ENCODE measurements at regions not wholly inside any gene's neighbourhood (a gene's known extent, or its start where the extent isn't known, plus 50 kb on each side); places are given as distances from the start of the nearest gene placed in this dataset.

GRCh38 chr6:21521276-21521675 is 72.3 kb upstream of the SOX4 start:
- H3K27ac Mint-ChIP-seq: no peak overlapping the region
- ATAC-seq: no peak
- no peak overlapping the region for H3K4me3 Mint-ChIP-seq
- no peak for DNase-seq
- H3K27me3 Mint-ChIP-seq: peaks cover 8% of the 10 kb centered on the region
- H3K9me3 Mint-ChIP-seq: no peaks in the 10 kb centered on the region
- H3K4me1 Mint-ChIP-seq: no peaks in the 10 kb centered on the region

DNA sequence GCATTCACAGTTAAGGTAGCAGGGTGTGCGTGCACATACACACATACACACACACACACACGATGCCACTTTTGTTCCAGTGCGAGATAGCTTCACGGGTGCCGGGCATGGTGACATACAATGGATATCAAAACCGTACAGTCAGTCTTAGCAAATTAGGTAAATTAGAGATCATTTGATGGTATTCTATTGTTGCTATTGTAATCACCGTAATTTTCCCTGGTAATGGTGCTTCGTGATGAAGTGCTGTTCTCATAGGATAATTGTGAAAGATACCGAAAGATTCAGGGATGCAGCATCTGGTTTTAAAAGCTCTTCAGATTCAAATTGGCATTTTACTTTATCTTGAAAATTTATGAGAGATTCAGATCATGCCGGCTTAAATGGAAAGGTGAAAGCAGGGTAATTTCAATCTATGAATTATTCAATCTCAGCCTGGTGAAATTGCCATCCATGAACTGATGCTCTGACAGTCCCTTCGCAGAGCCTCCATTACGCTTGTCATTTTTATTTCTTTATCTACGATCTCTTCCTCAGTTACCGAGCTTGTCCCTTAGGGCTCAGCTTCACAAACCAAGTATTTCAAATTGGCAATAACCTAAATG is 71.3 kb upstream of the SOX4 start:
- Mint-ChIP-seq H3K9me3 (no peaks in the 10 kb centered on the region), H3K4me3 (no peak overlapping the region), H3K27me3 (peaks cover 8% of the 10 kb centered on the region), H3K4me1 (no peaks in the 10 kb centered on the region), H3K27ac (no peak overlapping the region)
- ATAC-seq (no peak), DNase-seq (no peak)

GRCh38 chr6:21522797-21523456 is 70.6 kb upstream of the SOX4 start:
- DNase-seq: no peak
- H3K4me3 Mint-ChIP-seq: no peak overlapping the region
- H3K27me3 Mint-ChIP-seq: peaks cover 8% of the 10 kb centered on the region
- H3K27ac Mint-ChIP-seq: no peak overlapping the region
- ATAC-seq: no peak
- no peaks in the 10 kb centered on the region for H3K4me1 Mint-ChIP-seq
- no peaks in the 10 kb centered on the region for H3K9me3 Mint-ChIP-seq

- peaks cover under 1% of the 10 kb centered on the region for H3K27me3 Mint-ChIP-seq
- no peaks in the 10 kb centered on the region for H3K9me3 Mint-ChIP-seq
- no peak for DNase-seq
- H3K4me1 Mint-ChIP-seq: no peaks in the 10 kb centered on the region
- no peak for ATAC-seq
- no peak overlapping the region for H3K4me3 Mint-ChIP-seq
- H3K27ac Mint-ChIP-seq: no peak overlapping the region
These were observed 69.9 kb upstream of the SOX4 start for GRCh38 chr6:21523652-21524051.

- no peak overlapping the region for H3K27ac Mint-ChIP-seq
- no peaks in the 10 kb centered on the region for H3K9me3 Mint-ChIP-seq
- no peaks in the 10 kb centered on the region for H3K4me1 Mint-ChIP-seq
- DNase-seq (no peak), ATAC-seq (no peak)
- H3K27me3 Mint-ChIP-seq: no peaks in the 10 kb centered on the region
- no peak overlapping the region for H3K4me3 Mint-ChIP-seq
These were observed 69.3 kb upstream of the SOX4 start for GRCh38 chr6:21524201-21524600.

DNA sequence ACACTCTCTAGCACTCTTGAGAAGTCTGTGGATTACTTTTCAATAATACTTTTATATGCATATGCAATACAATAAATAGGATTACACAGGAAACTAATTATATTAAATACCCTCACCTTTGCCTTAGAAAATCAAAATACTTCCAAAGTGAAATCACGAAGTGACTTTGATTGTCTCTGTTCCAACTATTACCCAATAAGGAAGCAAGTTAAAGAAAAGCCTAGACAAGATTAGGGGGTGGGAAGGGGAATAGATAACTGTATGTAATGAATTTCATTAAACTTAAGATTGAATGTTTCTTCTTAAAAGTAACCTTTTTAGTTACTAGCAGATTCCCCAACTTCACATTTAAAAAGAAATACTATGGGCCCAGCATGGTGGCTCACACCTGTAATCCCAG is 66.6 kb upstream of the SOX4 start:
- H3K4me3 Mint-ChIP-seq: no peak overlapping the region
- ATAC-seq (no peak), DNase-seq (no peak)
- no peak overlapping the region for H3K27ac Mint-ChIP-seq
- no peaks in the 10 kb centered on the region for H3K4me1 Mint-ChIP-seq
- no peaks in the 10 kb centered on the region for H3K9me3 Mint-ChIP-seq
- no peaks in the 10 kb centered on the region for H3K27me3 Mint-ChIP-seq

DNA sequence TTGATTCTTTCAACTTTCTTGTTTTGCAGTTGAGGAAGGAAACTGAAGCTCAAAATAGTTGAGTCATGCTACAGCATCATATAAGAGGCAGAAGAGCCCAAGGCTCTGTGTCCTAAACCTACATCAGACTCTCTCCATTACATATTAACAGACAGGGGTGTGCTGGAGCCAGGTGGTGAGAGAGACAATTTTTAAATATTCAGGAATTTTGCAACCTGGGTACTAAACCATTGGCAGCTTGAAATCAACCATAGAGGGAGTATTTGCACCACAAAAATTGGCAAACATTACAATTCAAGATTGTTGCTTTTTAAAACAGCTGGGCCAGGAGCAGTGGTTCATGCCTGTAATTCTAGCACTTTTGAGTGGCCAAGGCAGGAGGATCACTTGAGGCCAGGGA is 65.8 kb upstream of the SOX4 start:
- Mint-ChIP-seq H3K4me3 (no peak overlapping the region), H3K9me3 (no peaks in the 10 kb centered on the region), H3K27ac (peak overlapping the region in 1 of 2 donors; percentile 83), H3K4me1 (no peaks in the 10 kb centered on the region), H3K27me3 (no peaks in the 10 kb centered on the region)
- no peak for DNase-seq
- no peak for ATAC-seq

DNA sequence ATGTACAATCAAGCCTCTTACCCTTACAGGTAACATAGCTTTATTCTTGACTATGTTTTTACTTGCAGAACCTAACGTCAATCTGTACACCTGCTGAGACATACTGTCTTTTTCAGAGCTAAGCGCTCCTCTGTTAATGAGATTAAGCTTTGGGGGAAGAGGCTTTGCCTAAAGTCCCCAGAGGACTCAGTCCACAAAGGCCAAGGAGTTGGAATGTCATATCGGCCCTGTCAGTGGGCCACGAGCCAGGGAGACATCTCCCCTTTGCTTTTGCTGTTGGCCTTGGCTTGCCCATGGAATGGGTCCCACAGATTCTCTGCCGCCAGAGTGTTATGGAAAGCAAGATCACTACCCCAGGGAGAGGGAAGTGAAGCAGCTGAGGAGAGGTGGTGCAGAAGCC is 64.1 kb upstream of the SOX4 start:
- Mint-ChIP-seq H3K9me3 (no peaks in the 10 kb centered on the region), H3K27me3 (no peaks in the 10 kb centered on the region), H3K4me3 (no peak overlapping the region), H3K4me1 (no peaks in the 10 kb centered on the region), H3K27ac (no peak overlapping the region)
- no peak for ATAC-seq
- no peak for DNase-seq

GRCh38 chr6:21531393-21531792 is 62.2 kb upstream of the SOX4 start:
- no peak overlapping the region for H3K27ac Mint-ChIP-seq
- no peak for ATAC-seq
- no peaks in the 10 kb centered on the region for H3K4me1 Mint-ChIP-seq
- H3K27me3 Mint-ChIP-seq: no peaks in the 10 kb centered on the region
- no peaks in the 10 kb centered on the region for H3K9me3 Mint-ChIP-seq
- no peak for DNase-seq
- H3K4me3 Mint-ChIP-seq: no peak overlapping the region

DNA sequence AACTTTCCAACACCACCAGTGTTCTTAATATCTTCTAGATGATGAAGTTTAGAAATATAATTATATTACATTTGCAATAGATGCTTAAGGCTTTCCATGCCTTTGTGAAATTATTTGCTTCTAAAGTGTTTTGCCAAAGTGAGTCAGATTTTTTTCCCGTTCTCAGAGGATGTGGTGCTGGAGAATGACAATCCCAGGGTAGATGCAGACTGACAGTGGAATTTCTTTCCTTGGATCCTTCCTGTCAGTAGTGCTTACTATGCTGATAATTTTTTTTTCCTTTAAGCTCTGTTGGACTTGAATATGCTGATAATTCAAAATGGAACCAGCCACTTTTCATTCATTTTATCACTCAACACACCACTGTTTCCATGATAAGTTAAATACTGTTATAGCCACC is 59.9 kb upstream of the SOX4 start:
- ATAC-seq (no peak), DNase-seq (no peak)
- Mint-ChIP-seq H3K27me3 (no peaks in the 10 kb centered on the region), H3K27ac (no peak overlapping the region), H3K4me3 (no peak overlapping the region), H3K9me3 (no peaks in the 10 kb centered on the region), H3K4me1 (no peaks in the 10 kb centered on the region)

DNA sequence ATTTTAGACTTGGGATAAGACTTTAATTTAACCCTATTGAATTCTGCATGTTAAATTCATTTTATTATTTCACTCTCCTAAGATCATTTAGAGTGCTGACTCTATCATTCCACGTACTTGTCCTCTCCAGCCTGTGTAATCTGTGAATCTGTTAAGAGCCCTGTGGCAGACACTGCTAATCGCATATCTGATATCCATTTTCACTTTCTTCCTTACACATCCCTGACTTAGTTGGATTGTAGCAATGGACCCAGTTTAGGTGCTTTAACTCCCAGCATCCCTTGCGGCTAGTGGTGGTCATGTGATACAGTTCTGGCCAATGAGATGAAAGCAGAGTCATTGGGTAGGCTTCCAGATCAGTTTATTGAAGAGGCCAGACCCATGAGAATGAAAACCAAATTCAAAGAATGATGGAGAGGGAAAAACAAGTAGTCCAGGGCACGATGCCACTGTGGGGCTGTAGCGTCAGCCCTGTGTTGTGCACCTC is 57.2 kb upstream of the SOX4 start:
- ATAC-seq: no peak
- Mint-ChIP-seq H3K27ac (no peak overlapping the region), H3K4me1 (no peaks in the 10 kb centered on the region), H3K4me3 (no peak overlapping the region), H3K27me3 (peaks cover 11% of the 10 kb centered on the region), H3K9me3 (no peaks in the 10 kb centered on the region)
- DNase-seq: no peak

GRCh38 chr6:21537637-21538036 is 55.9 kb upstream of the SOX4 start:
- Mint-ChIP-seq H3K27me3 (peaks cover 11% of the 10 kb centered on the region), H3K4me1 (no peaks in the 10 kb centered on the region), H3K27ac (no peak overlapping the region), H3K4me3 (no peak overlapping the region), H3K9me3 (no peaks in the 10 kb centered on the region)
- ATAC-seq (no peak), DNase-seq (no peak)

- Mint-ChIP-seq H3K27me3 (peaks cover 11% of the 10 kb centered on the region), H3K4me1 (no peaks in the 10 kb centered on the region), H3K27ac (no peak overlapping the region), H3K4me3 (no peak overlapping the region), H3K9me3 (no peaks in the 10 kb centered on the region)
- no peak for ATAC-seq
- no peak for DNase-seq
These were observed 55.3 kb upstream of the SOX4 start for GRCh38 chr6:21538186-21538798.

DNA sequence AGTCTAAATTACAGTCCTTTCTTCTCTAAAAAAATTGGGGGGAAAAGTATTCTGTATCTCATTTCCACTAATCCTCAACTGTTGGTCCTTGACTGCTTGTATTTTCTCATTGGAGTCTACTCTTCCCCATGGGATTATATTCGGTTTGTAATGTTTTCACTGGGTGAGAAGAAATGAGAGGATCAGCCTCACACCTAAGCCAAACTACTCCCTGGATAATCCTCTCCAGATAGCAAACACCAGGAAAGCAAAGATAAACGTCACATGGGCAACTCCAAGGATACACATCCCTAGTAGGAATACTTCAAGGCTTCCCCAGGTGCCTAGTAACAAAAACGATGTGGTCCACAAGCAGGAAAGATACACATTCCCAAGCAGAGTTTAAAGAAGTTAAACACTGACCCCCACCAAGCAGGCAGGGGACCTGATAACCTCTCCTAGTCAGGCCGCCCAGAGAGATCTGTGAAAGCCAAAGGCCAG is 53.9 kb upstream of the SOX4 start:
- no peak for DNase-seq
- Mint-ChIP-seq H3K4me1 (no peaks in the 10 kb centered on the region), H3K4me3 (no peak overlapping the region), H3K27me3 (peaks cover 11% of the 10 kb centered on the region), H3K9me3 (peaks cover 5% of the 10 kb centered on the region in 2 donors), H3K27ac (no peak overlapping the region)
- no peak for ATAC-seq
